CD4-positive, alpha-beta T cell treated with Interleukin-4 for 4 hours (primary cell): ENCODE measurements at regions not wholly inside any gene's neighbourhood (a gene's known extent, or its start where the extent isn't known, plus 50 kb on each side); places are given as distances from the start of the nearest gene placed in this dataset.

Experiments used
- DNase-seq: peaks from one replicate; pipeline ENCODE4 v3.0.0-alpha.2; 2020

- DNase-seq, result no peak
Measured at GRCh38 chr15:69628256-69629093, 175.9 kb downstream of the RPLP1 start.

- DNase-seq, result no peak
Measured at GRCh38 chr15:69629631-69630161, 177.1 kb downstream of the RPLP1 start.

GRCh38 chr15:69631005-69631404 is 178.4 kb downstream of the RPLP1 start:
- no peak for DNase-seq

- DNase-seq, result no peak
Measured at GRCh38 chr15:69631978-69632377, 179.4 kb downstream of the RPLP1 start.

GRCh38 chr15:69634860-69635259 is 182.2 kb downstream of the RPLP1 start:
- no peak for DNase-seq

- no peak for DNase-seq
Measured at GRCh38 chr15:69636169-69636915, 183.7 kb downstream of the RPLP1 start.

GRCh38 chr15:69637818-69638217 is 185.2 kb downstream of the RPLP1 start:
- no peak for DNase-seq

- DNase-seq, result no peak
Measured at GRCh38 chr15:69643476-69643875, 190.9 kb downstream of the RPLP1 start.

GRCh38 chr15:69643971-69644370 is 191.4 kb downstream of the RPLP1 start:
- no peak for DNase-seq

GRCh38 chr15:69644876-69645275 is 192.3 kb downstream of the RPLP1 start:
- DNase-seq, result no peak

GRCh38 chr15:69647142-69647513 is 194.5 kb downstream of the RPLP1 start:
- no peak for DNase-seq

- DNase-seq, result no peak
Measured at GRCh38 chr15:69648212-69648611, 195.6 kb downstream of the RPLP1 start.

GRCh38 chr15:69648775-69649735 is 196.4 kb downstream of the RPLP1 start:
- no peak for DNase-seq

- DNase-seq, result no peak
Measured at GRCh38 chr15:69652293-69652692, 199.7 kb downstream of the RPLP1 start.

GRCh38 chr15:69652751-69653305 is 200.2 kb downstream of the RPLP1 start:
- no peak for DNase-seq

GRCh38 chr15:69653306-69653705 is 200.7 kb downstream of the RPLP1 start:
- no peak for DNase-seq

GRCh38 chr15:69653846-69654245 is 201.2 kb downstream of the RPLP1 start:
- no peak for DNase-seq

- DNase-seq, result no peak
Measured at GRCh38 chr15:69656271-69657030, 203.8 kb downstream of the RPLP1 start.

- DNase-seq, result no peak
Measured at GRCh38 chr15:69657626-69658025, 205.0 kb downstream of the RPLP1 start.

- no peak for DNase-seq
Measured at GRCh38 chr15:69658411-69658945, 205.9 kb downstream of the RPLP1 start.

GRCh38 chr15:69659454-69660050 is 206.9 kb downstream of the RPLP1 start:
- DNase-seq, result no peak
